Middle frontal gyrus (tissue), 1 donor: ENCODE measurements at regions not wholly inside any gene's neighbourhood (a gene's known extent, or its start where the extent isn't known, plus 50 kb on each side); places are given as distances from the start of the nearest gene placed in this dataset.

Experiments used
- DNase-seq: peaks from one replicate; pipeline ENCODE4 v3.0.0-alpha.2; 2015; ENCODE audit warnings: low spot score; ENCODE audit errors: extremely low spot score

- DNase-seq, result no peak
Measured at GRCh38 chr17:72297326-72298115, 176.7 kb downstream of the SOX9 start.

DNA sequence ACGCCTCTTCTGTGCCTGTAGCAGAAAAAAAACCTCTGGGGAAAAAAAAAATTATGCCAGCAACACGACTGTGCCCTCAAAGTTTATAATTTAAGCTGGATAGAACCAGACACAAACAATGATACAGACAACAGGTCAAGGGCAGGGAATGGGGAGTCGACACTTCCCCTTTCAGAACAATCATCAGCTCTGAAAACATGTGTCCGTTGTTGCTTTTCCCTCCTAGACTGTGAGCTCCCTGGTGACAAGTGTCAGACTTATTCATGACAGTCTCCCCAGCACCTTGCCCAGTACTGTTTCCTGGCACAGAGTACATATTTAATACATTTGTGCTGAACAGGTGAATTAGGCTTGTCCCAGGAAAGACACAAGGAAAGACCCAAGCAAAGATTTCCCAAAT is 178.3 kb downstream of the SOX9 start:
- DNase-seq, result no peak

- no peak for DNase-seq
Measured at GRCh38 chr17:72299592-72299991, 178.8 kb downstream of the SOX9 start.

DNA sequence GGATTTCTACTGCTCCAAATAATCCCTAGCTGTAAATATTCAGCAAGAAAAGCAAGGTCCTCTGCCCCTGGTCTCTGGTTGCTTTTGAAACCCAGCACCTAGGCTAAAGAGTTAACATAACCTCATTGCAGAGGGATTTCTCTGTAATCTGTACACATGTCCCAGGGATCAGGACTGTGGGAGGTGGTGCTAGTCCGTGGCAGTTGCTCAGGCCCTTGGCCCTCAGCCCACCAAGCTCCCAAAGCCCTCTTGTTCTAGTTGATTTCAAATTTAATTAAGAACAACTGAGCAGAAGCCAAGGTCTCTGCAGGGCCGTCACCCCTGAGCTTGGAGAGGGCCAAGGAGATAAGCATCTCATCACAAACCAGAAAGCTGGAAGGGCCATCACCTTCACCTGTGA is 181.1 kb downstream of the SOX9 start:
- no peak for DNase-seq

- no peak for DNase-seq
Measured at GRCh38 chr17:72302735-72303134, 181.9 kb downstream of the SOX9 start.

DNA sequence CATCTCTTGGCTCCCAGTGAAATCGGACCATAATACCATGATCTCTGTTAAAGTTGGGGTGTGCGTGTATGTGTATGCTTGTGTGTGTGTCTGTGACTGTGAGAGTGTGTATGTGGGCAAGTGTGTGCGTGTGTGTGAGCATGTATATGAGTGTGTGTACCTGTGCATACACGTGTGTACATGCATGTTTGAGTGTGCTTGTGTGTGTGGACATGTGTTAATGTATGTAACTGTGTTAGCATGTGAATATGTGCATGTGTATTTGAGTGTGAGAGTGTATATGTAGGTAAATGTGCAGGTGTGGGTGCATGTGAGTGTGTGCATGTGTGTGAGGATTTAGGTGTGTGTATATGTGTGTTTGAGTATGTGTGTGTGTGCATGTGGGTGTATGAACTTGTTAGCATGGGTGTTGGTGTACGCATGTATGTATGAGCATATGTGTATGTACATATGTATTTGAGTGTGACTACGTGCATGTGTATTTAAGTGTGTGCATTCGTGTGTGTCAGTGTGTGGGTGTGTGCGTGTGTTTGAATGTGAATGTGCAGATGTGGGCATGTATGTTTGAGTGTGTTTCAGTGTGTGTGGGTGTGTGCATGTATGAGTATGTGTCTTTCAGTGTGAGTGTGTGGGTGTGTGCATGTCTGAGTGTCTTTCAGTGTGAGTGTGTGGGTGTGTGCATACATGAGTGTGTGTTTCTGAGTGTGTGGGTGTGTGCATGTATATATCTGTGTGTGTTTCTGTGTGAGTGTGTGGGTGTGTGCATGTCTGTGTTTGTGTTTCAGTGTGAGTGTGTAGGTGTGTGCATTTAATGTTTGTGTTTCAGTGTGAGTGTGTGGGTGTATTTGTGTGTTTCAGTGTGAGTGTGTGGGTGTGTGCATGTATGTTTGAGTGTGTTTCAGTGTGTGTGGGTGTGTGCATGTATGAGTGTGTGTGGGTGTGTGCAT is 183.2 kb downstream of the SOX9 start:
- no peak for DNase-seq

GRCh38 chr17:72304859-72305258 is 184.0 kb downstream of the SOX9 start:
- no peak for DNase-seq

DNA sequence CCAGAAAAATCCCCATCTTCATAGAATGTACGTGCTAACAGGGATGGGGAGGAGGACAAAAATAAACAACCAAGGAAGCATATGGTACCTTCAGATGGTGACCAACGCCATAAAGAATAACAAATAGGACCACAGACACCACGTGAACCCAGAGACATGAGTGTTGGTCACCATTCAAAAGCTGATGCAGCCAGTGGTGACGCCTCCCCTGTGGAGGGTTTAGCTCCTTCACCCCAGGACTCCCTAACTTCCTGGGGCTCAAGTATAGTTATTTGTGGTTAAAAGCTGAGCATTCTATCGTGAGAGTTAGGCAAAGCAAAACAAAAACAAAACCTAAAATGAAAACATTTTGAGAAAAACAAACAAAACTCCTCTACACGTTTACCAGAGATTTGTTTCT is 184.7 kb downstream of the SOX9 start:
- no peak for DNase-seq

DNA sequence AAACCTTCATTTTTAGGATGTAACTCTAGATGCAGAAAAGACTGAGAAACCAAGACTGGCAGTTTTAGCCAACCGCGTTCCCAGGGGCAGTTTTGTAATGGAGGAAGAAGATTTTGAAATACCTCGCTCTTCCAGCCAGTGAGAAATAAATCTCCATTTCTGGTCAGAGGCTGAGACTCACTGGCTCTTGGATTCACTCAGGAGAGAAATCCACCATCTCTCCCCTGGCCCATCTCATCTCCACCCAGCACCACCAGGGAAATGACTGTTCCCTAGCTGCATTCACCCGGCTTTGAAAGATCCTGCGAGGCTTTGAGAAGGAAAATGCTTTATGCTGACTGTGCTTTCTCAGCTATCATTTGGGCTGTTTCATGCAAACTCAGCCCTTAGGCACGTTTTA is 185.2 kb downstream of the SOX9 start:
- DNase-seq, result no peak

- no peak for DNase-seq
Measured at GRCh38 chr17:72307836-72308235, 187.0 kb downstream of the SOX9 start.

GRCh38 chr17:72308744-72309385 is 188.0 kb downstream of the SOX9 start:
- no peak for DNase-seq

DNA sequence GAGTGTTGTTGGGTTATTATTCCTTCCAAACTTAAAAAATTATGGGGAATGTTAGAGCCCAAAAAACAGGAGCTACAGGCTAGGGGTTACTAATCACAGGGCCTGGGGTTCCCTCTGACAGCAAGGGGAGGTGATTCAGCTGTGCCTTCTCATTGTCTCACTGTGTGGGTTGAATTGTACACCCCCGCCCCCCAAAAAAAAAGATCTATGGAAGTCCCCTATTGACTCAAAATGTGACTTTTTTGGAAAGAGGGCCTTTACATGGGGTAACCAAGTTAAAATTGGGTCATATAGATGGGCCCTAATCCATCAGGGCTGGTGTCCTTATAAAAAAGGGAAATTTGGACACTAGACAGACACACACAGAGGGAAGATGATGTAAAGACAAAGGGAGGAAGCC is 190.2 kb downstream of the SOX9 start:
- no peak for DNase-seq

DNA sequence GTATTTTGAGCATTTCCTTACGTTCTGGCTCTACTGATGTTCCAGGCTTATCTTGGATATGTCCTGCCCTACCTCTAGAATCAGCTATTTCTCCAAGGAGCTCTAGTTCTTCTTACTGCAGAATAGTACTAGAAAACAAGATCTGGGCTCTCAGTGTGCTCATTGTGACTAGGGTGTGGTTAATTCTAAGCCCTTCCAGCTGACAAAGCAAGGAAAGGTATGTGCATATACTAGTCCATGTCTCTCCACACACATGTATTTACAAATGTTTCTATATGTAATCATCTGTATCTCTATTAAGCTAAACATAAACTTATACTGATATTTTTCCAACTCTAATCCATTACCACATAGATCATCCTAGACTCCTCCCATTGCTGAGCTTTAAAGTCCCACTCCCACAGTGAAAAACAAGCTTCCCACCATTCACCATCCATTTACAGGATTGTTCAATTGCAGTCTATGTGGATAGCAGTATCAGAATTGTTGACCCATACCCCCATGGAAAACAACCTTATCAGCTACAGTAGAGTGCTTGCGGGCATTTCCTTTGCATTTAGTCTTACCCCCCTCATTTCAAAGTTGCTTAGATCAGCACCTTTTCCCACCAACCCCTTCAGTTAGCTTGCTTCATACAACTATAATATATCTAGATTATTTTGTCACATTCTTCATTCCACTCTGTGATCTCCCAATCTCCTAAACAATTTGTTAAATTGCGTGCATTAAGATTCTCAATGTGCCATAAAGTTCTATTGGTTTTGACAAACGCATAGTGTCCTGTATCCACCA is 194.5 kb downstream of the SOX9 start:
- no peak for DNase-seq

GRCh38 chr17:72318131-72318530 is 197.3 kb downstream of the SOX9 start:
- no peak for DNase-seq

DNA sequence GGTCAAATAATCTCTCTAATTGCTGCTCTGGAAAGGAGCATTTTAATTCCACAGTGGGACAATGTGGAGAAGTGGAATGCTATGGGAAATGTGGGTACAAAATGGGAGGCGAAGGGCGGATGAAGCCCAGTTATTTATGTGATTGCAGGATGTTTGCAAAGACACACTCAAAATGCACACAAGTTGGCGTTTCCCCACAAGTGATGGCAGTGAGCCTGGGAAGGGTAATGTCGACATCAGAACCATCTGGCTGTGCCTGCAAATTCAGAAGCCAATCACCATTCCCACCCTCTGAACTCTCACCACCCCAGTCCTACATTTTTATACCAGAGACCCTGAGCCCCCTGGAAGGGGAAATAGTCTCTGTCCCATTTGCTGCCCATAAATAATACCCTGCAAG is 201.1 kb downstream of the SOX9 start:
- no peak for DNase-seq

DNA sequence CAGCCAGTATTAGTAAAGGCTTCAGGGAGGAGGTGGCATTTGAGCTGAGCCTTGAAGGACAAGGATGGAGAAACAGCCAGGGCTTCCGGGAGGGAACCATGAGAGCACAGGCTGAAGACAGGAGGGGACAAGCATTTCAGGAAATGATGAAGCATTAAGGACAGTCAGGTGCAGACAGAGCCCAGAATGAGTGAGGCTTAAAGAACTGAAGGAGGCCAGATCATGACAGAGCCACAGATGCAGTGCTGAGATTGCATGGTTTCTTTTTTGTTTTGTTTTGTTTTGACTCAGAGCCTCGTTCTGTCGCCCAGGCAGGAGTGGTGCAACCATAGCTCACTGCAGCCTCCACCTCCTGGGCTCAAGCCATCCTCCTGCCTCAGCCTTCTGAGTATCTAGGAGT is 211.5 kb downstream of the SOX9 start:
- DNase-seq, result no peak

DNA sequence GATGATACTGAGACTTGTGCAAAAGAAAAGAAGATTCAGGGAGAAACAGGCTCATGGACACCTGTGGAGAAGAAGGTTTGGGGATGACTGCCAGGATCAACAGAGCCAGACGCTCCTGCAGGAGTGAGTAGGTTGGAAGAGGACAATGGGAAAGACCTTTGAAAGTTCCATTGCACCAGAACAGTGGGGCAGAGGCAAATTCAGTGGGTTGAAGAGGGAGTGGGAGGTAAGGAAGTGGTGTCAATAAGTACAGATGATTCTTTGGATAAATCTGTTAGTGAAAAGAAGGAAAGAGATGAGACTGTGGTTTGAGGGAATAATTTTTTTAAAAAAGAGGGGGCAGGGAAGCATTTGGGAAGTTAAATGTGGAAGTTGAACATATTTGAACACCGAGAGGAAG is 212.8 kb downstream of the SOX9 start:
- DNase-seq, result no peak

- DNase-seq, result no peak
Measured at GRCh38 chr17:72334205-72334604, 213.4 kb downstream of the SOX9 start.

GRCh38 chr17:72336026-72336803 is 215.4 kb downstream of the SOX9 start:
- DNase-seq, result no peak

DNA sequence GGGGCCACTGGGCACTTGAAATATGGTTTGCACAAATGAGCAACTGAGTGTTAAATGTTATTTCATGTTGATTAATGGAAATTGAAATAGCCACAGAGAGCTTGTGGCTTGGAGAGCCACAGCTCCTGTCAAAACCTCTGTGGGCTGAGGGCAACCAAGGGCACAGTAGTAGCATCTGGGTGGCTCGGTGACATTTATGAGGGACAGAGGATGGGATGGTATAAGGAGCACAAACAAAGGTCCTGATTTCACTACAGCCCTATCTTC is 215.9 kb downstream of the SOX9 start:
- no peak for DNase-seq

DNA sequence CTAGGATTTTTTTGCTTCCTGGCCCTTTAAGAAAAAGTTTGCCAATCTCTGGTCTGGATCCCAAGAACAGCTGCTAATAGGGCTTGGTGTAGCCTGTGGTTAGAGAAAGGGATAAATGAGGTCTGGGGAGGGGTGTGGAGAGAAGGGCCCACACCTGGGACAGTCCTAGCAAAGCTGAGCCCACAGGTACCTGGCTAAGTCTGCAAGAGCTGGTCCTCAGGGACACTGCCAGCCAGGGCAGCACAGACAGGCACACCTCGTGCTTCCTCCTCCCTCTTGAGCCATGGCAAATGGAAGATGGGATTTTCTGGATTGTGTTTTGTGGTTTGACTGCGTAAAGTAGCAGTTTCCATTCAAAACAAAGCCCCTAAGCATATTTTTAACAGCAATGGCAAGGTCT is 217.5 kb downstream of the SOX9 start:
- DNase-seq, result no peak
